GM12872 (cell line): ENCODE measurements at regions not wholly inside any gene's neighbourhood (a gene's known extent, or its start where the extent isn't known, plus 50 kb on each side); places are given as distances from the start of the nearest gene placed in this dataset.

Experiments
- TF ChIP-seq, protein P1 (sequence below): IDR thresholded peaks from 3 replicates; pipeline ENCODE4 v1.5.1; 2011; ENCODE audit warnings: low read depth, mild to moderate bottlenecking, low read length, moderate library complexity; ENCODE audit not compliant: insufficient read depth

DNA sequence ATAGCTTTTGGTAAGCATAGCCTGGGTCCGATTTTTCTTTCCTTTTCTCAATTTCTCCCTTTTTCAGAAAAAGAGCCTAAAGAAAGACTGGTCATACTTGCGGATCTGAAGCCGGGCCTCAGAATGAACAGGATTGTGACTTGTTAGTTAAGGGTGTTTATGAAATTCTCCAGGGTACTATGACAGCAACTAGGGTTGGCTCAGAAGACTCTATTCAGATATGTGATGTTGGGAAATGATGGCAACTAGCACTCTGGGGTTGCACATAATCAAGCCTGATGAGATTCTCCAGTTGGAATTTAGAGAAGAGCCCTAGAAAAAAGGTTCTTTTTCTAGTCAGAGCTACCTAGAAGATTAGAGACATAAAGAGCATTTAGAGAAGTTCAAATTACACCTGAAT, 352.4 kb upstream of the POM121L12 start:
- TF ChIP-seq, protein P1, sequence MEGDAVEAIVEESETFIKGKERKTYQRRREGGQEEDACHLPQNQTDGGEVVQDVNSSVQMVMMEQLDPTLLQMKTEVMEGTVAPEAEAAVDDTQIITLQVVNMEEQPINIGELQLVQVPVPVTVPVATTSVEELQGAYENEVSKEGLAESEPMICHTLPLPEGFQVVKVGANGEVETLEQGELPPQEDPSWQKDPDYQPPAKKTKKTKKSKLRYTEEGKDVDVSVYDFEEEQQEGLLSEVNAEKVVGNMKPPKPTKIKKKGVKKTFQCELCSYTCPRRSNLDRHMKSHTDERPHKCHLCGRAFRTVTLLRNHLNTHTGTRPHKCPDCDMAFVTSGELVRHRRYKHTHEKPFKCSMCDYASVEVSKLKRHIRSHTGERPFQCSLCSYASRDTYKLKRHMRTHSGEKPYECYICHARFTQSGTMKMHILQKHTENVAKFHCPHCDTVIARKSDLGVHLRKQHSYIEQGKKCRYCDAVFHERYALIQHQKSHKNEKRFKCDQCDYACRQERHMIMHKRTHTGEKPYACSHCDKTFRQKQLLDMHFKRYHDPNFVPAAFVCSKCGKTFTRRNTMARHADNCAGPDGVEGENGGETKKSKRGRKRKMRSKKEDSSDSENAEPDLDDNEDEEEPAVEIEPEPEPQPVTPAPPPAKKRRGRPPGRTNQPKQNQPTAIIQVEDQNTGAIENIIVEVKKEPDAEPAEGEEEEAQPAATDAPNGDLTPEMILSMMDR, result no peak

DNA sequence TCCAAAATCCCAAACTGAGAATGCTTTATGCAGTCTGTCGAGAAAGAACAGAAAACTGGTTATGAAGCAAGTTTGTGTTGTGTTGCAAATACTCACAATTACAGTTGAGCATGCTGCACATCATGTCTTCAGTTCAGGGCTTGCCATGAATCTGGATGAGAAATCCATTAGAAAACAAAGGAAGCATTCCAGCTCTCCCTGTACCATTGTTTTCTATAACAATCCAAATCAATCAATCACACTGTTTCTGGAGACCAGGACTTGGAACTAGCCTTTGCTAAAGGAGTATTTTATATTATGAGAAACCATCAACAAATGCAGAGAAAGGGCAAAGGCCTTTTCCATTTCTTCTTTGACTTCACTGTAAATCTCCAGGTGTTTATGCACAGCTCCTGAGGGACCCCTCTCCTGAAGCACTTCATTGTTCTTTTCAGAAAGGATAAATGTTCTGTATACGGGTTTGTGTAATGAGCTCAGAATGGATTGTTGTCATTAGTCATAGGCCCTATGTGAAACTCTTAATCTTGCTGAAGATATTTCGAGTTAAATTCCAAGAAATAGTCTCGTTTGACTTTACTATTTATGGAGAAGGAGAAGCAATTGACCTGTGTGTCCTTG, 364.7 kb upstream of the POM121L12 start:
- TF ChIP-seq, protein P1, result no peak

DNA sequence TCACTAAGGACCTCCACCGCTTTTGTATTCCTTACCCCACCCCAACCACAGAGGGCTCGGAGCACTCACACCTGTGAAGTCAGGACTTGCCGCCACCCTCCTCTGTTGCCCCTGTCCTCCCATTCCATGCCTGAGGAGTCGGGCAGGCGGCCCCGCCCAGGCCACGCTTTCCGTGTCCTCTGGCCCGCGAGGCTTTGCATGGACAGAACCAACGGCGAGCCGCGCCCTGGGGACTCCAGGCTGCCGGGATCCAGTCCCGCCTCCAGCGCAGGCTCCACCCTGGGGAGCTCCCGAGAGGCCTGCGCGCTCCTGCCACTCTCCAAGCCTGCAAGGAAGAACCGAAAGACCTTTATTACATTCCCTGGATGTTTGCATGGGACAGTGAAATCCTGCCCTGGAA, 366.4 kb upstream of the POM121L12 start:
- TF ChIP-seq, protein P1, result no peak

DNA sequence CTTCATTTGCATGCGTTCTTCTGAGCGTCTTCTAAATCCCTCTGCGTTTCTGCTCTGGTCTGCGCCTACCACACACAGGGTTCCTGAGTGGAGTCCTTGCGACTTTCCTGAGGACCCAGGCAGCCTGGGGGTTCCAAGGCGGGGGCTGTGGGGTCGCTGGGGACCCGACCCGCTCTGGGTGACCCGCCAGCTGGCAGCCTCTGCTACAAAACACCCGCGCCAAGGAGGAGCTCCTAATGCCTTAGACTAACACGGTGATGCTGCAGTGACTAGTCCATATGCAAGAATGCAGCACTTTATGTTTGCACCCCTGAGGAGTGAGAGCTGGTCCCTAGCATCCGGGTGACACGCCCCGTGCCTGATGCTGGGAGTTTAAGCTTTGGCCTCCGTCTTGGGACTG, 367.0 kb upstream of the POM121L12 start:
- TF ChIP-seq, protein P1, result no peak

DNA sequence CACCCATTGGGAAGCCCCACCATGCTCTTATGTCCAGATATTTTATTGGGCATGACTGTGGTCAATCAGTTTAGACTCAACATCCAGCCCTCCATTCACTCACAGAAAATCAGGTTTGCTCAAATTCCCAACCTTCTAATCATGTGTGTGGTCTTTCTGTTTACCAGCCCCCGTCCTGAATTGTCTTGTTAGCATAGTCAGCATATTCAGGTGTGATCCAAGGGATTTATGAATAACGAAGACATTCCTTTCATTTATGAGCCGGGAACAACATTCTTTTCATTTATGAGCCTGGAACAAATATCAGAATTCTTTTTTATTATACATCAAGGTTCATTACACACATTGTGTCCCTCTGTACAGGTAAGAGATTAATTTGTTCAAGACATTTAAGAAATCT, 376.3 kb upstream of the POM121L12 start:
- TF ChIP-seq, protein P1, result no peak

DNA sequence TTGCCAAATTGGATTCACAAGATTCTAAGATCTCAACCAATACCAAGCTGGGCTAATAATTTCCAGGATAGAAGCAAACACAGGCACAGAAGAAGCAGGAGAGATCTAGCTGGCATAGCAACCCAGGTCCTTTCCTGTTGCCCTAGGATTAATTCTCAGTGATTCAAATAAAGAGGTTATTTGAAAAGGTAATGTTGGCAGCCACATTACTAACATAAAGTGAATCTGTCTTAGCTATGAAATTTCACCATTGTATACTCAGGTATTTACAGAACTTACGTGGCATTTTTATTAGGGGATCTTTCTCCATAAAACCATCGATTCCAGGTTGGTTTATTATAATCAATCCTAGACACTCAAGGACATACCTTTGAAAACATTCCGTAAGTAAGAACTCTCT, 379.3 kb upstream of the POM121L12 start:
- TF ChIP-seq, protein P1, result no peak

DNA sequence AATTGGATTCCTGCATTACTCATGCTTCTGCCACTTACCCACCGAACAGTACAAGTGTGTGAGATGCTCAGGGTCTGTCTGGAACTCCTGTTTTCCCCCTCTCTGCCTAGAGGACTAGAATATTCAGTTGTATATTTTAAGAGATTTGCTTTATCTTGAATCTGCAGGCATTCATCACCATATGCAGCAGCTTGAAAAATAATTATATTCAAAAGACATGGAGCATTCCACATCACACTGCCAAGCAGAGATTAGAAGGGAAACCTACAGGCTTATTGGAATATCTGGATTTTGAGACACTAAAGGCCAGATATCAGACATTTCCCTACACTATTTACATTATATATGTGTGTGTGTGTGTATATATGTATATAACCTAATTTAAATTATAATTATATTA, 382.8 kb upstream of the POM121L12 start:
- TF ChIP-seq, protein P1, result no peak
